GM18517 (cell line): ENCODE measurements at regions not wholly inside any gene's neighbourhood (a gene's known extent, or its start where the extent isn't known, plus 50 kb on each side); places are given as distances from the start of the nearest gene placed in this dataset.

ENCODE experiments used
- ATAC-seq: cut with Tn5 transposase; IDR thresholded peaks from one replicate; pipeline ENCODE4 v1.9.1; 2021; ENCODE audit warnings: mild to moderate bottlenecking, moderate library complexity; ENCODE audit not compliant: unreplicated experiment

GRCh38 chr18:75518007-75518406 lies 90.5 kb upstream of the SMIM21 start:
- no peak for ATAC-seq

- no peak for ATAC-seq
Observed at GRCh38 chr18:75517286-75517685, 89.8 kb upstream of the SMIM21 start.

- ATAC-seq, result no peak
Observed at GRCh38 chr18:75507636-75508035, 80.1 kb upstream of the SMIM21 start.

GRCh38 chr18:75506913-75507312 lies 79.4 kb upstream of the SMIM21 start:
- no peak for ATAC-seq

- ATAC-seq, result no peak
Observed at GRCh38 chr18:75504469-75504868, 77.0 kb upstream of the SMIM21 start.

GRCh38 chr18:75503615-75504014 lies 76.1 kb upstream of the SMIM21 start:
- ATAC-seq, result no peak

- no peak for ATAC-seq
Observed at GRCh38 chr18:75502286-75502685, 74.8 kb upstream of the SMIM21 start.

- no peak for ATAC-seq
Observed at GRCh38 chr18:75500545-75500944, 73.0 kb upstream of the SMIM21 start.

GRCh38 chr18:75497576-75498235 lies 70.2 kb upstream of the SMIM21 start:
- no peak for ATAC-seq

- no peak for ATAC-seq
Observed at GRCh38 chr18:75496151-75496550, 68.6 kb upstream of the SMIM21 start.

GRCh38 chr18:75492852-75493251 lies 65.3 kb upstream of the SMIM21 start:
- no peak for ATAC-seq

- ATAC-seq, result no peak
Observed at GRCh38 chr18:75491361-75491760, 63.9 kb upstream of the SMIM21 start.

GRCh38 chr18:75489493-75490190 lies 62.1 kb upstream of the SMIM21 start:
- no peak for ATAC-seq

- ATAC-seq, result no peak
Observed at GRCh38 chr18:75483662-75484061, 56.2 kb upstream of the SMIM21 start.

- ATAC-seq, result no peak
Observed at GRCh38 chr18:75482880-75483279, 55.4 kb upstream of the SMIM21 start.

- ATAC-seq, result no peak
Observed at GRCh38 chr18:75480487-75480886, 53.0 kb upstream of the SMIM21 start.

GRCh38 chr18:75478996-75479880 lies 51.7 kb upstream of the SMIM21 start:
- ATAC-seq, result peak; percentile 70

- no peak for ATAC-seq
Observed at GRCh38 chr18:75477900-75478299, 50.4 kb upstream of the SMIM21 start.
